Nephron progenitor cell (in vitro differentiated cells): ENCODE measurements at regions not wholly inside any gene's neighbourhood (a gene's known extent, or its start where the extent isn't known, plus 50 kb on each side); places are given as distances from the start of the nearest gene placed in this dataset.

Source experiments
- DNase-seq: peaks from one replicate; pipeline ENCODE4 v3.0.0; 2021
- H3K27ac Mint-ChIP-seq: 2 replicates; pipeline ENCODE4 v1.8.0; 2021; ENCODE audit warnings: mild to moderate bottlenecking, moderate library complexity, mixed read lengths
- H3K27me3 Mint-ChIP-seq: 2 replicates; pipeline ENCODE4 v1.8.0; 2021; ENCODE audit warnings: mild to moderate bottlenecking, low read depth, mixed read lengths; ENCODE audit not compliant: poor library complexity
- H3K36me3 Mint-ChIP-seq: 2 replicates; pipeline ENCODE4 v1.8.0; 2021; ENCODE audit warnings: low read depth, mixed read lengths
- H3K4me1 Mint-ChIP-seq: 2 replicates; pipeline ENCODE4 v1.8.0; 2021; ENCODE audit warnings: mixed read lengths
- H3K4me3 Mint-ChIP-seq: 2 replicates; pipeline ENCODE4 v1.8.0; 2021; ENCODE audit warnings: mild to moderate bottlenecking, moderate library complexity, mixed read lengths
- H3K9me3 Mint-ChIP-seq: 2 replicates; pipeline ENCODE4 v1.8.0; 2021; ENCODE audit warnings: mild to moderate bottlenecking, moderate library complexity, mixed read lengths
- TF ChIP-seq, protein P1 (sequence below): fragments of 200-600 bp; sonication (generic); IDR thresholded peaks from 2 replicates; pipeline ENCODE4 v1.5.0; 2021; ENCODE audit warnings: antibody characterized with exemption

DNA sequence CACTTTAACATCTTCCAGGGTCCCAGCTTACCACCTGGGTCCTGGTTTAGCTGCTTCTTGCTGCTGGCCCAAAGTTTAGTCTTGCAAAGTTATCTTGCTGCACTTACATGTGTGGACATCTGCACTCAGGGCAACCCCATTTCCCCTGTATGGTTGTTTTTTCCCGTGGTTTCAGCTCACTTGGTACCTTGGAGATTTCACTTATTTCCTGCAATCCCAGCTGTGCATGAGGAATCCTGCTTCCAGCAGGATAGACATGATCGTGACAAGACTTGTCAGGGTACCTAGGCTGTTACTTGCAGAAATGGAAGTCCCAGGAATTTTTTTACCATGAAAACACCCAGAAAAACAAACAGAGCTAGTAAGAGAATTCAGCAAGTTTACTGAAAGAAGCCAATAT is 95.9 kb upstream of the LEP start:
- Mint-ChIP-seq H3K9me3 (peaks cover 25% of the 10 kb centered on the region), H3K4me1 (no peaks in the 10 kb centered on the region), H3K27ac (no peak overlapping the region), H3K36me3 (no peaks in the 10 kb centered on the region), H3K4me3 (no peak overlapping the region), H3K27me3 (peaks cover 44% of the 10 kb centered on the region)
- TF ChIP-seq, protein P1, sequence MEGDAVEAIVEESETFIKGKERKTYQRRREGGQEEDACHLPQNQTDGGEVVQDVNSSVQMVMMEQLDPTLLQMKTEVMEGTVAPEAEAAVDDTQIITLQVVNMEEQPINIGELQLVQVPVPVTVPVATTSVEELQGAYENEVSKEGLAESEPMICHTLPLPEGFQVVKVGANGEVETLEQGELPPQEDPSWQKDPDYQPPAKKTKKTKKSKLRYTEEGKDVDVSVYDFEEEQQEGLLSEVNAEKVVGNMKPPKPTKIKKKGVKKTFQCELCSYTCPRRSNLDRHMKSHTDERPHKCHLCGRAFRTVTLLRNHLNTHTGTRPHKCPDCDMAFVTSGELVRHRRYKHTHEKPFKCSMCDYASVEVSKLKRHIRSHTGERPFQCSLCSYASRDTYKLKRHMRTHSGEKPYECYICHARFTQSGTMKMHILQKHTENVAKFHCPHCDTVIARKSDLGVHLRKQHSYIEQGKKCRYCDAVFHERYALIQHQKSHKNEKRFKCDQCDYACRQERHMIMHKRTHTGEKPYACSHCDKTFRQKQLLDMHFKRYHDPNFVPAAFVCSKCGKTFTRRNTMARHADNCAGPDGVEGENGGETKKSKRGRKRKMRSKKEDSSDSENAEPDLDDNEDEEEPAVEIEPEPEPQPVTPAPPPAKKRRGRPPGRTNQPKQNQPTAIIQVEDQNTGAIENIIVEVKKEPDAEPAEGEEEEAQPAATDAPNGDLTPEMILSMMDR = no peak
- no peak for DNase-seq

DNA sequence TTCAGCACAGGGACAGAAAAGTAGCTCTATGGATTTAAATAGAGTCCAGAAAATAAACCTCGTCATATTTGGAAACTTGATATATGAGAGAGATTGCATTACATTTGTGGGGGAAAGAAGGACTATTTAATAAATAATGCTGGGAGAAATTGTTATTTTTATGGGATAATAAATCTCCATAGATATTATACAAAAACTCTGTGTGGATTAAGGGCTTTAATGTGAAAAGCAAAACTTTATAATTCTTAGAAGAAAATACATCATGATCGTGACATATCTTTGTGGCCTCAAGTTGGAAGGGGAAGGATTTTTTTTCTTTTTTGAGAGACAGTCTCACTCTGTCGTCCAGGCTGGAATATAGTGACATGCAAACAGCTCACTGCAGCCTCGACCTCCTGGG is 95.0 kb upstream of the LEP start:
- Mint-ChIP-seq H3K4me3 (no peak overlapping the region), H3K27me3 (peaks cover 51% of the 10 kb centered on the region), H3K36me3 (no peaks in the 10 kb centered on the region), H3K4me1 (no peaks in the 10 kb centered on the region), H3K27ac (no peak overlapping the region), H3K9me3 (peaks cover 16% of the 10 kb centered on the region)
- TF ChIP-seq, protein P1 = no peak
- no peak for DNase-seq

DNA sequence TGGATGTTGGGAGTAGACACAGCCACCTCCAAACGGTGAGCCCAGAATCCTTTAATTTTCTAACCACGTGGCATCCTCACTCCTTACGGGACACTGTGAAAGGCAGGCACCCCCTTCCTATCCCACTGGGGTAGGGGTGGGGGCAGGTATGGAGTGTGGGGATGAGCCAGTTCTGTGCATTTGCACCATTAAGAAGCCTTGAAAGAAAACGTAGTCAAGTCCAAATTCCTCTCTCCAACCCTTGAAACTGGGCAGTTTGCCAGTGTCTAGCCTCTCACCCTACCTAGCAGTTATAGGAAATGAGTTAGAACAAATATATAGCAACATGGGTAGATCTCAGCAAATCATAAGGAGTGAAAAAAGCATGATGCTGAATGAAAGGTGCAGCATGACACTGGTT is 92.4 kb upstream of the LEP start:
- Mint-ChIP-seq H3K27ac (no peak overlapping the region), H3K36me3 (no peaks in the 10 kb centered on the region), H3K9me3 (peaks cover 6% of the 10 kb centered on the region), H3K4me3 (no peak overlapping the region), H3K4me1 (no peaks in the 10 kb centered on the region), H3K27me3 (peaks cover 52% of the 10 kb centered on the region)
- no peak for DNase-seq
- TF ChIP-seq, protein P1 = no peak

DNA sequence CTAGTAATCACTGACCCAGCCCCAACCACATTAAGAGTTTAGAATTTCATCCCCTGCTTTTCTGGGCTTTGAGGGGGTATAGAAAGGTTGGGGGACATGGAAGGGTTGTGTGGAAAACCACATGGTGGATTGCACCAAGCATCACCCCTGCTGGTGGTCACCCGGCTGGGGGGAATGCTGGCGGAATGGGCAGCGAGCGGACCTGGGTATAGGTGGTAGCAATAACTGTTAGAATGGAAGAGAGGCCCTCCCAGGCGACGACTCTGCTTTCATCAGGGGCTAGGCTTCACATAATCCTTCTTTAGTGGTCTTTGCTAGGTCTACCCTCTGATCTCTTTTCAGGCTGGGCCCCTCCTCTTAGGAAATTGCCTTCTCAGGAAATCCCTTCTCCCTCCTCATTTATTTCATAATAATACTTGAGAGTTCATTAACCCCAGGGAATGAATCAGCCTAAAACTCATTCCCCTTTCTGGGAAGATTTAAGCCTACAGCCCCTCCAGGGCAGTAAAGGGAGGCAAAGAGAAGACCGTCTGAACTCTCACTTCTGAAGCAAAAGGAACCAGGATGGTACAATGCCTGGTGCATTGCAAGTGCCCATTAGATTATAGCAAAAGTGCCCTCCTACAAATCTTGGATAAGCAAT is 90.7 kb upstream of the LEP start:
- Mint-ChIP-seq H3K4me3 (no peak overlapping the region), H3K9me3 (no peaks in the 10 kb centered on the region), H3K27ac (no peak overlapping the region), H3K27me3 (peaks cover 59% of the 10 kb centered on the region), H3K4me1 (peaks cover 5% of the 10 kb centered on the region), H3K36me3 (no peaks in the 10 kb centered on the region)
- no peak for DNase-seq
- TF ChIP-seq, protein P1 = no peak

DNA sequence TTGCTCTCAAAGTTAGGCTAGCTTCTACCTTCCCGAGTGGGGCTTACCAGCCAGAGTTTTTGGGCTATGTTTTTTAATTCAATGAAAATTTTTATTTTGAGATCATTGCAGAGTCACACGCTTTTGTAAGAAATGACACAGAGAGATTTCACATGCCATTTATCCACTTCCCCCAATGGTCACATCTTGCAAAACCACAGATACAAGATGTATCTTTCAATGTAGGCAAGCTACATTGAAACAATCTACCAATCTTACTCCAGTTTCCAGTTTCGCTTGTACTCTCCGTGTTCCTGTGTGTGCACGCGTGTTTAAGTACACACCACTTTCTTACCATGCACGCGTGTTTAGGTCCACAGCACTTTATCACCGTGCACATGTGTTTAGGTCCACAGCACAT is 89.4 kb upstream of the LEP start:
- H3K4me3 Mint-ChIP-seq = no peak overlapping the region
- H3K27me3 Mint-ChIP-seq = peaks cover 62% of the 10 kb centered on the region
- DNase-seq = no peak
- H3K9me3 Mint-ChIP-seq = no peaks in the 10 kb centered on the region
- no peaks in the 10 kb centered on the region for H3K36me3 Mint-ChIP-seq
- H3K27ac Mint-ChIP-seq = no peak overlapping the region
- peaks cover 9% of the 10 kb centered on the region for H3K4me1 Mint-ChIP-seq
- TF ChIP-seq, protein P1 = no peak

DNA sequence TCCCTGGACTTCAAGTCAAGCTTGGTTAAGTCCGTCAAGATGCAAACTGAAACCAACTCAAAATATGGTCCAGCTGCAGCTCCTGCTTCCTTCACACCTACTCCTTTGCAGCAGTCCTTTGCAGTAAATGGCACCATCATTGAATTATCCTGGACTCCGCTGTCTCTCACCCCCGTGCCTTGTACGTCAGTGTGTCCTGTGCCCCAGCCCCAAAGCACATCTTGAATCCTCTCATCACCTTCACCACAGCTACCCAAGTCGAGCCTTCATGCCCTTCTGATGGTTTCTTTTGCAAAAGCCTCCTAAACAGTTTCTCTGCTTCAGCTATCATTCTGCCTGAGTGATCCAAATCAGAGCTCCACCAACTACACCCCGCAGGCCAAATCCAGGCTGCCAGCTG is 88.4 kb upstream of the LEP start:
- peaks cover 65% of the 10 kb centered on the region for H3K27me3 Mint-ChIP-seq
- TF ChIP-seq, protein P1 = no peak
- no peak overlapping the region for H3K4me3 Mint-ChIP-seq
- no peaks in the 10 kb centered on the region for H3K36me3 Mint-ChIP-seq
- H3K9me3 Mint-ChIP-seq = no peaks in the 10 kb centered on the region
- no peak overlapping the region for H3K27ac Mint-ChIP-seq
- DNase-seq = no peak
- peaks cover 9% of the 10 kb centered on the region for H3K4me1 Mint-ChIP-seq
